Activated CD4-positive, alpha-beta T cell treated with anti-CD3 and anti-CD28 coated beads, Interleukin-10, Interleukin-2, amounts not matched to agents 100 ng/mL and 50 ng/mL, durations not matched to agents 16 hours and 8 hours (primary cell): ENCODE measurements at regions not wholly inside any gene's neighbourhood (a gene's known extent, or its start where the extent isn't known, plus 50 kb on each side); places are given as distances from the start of the nearest gene placed in this dataset.

Experiments
- DNase-seq: peaks from one replicate; pipeline ENCODE4 v3.0.0-alpha.2; 2020

GRCh38 chr10:27451054-27451453, 53.0 kb upstream of the RAB18 start:
- DNase-seq: no peak

- DNase-seq: no peak
These were observed 53.9 kb upstream of the RAB18 start for GRCh38 chr10:27450225-27450624.

- no peak for DNase-seq
These were observed 54.5 kb upstream of the RAB18 start for GRCh38 chr10:27449571-27449970.

GRCh38 chr10:27448921-27449320, 55.2 kb upstream of the RAB18 start:
- DNase-seq: no peak

GRCh38 chr10:27447540-27447939, 56.6 kb upstream of the RAB18 start:
- DNase-seq: no peak

GRCh38 chr10:27446091-27446918, 57.8 kb upstream of the RAB18 start:
- peak; percentile 13 for DNase-seq

GRCh38 chr10:27445070-27445469, 59.0 kb upstream of the RAB18 start:
- DNase-seq: no peak

GRCh38 chr10:27440478-27440877, 63.6 kb upstream of the RAB18 start:
- DNase-seq: no peak

- DNase-seq: no peak
These were observed 64.1 kb upstream of the RAB18 start for GRCh38 chr10:27440021-27440420.

- DNase-seq: no peak
These were observed 65.0 kb upstream of the RAB18 start for GRCh38 chr10:27439101-27439500.

GRCh38 chr10:27437775-27438174, 66.3 kb upstream of the RAB18 start:
- DNase-seq: no peak

GRCh38 chr10:27436710-27437109, 67.4 kb upstream of the RAB18 start:
- DNase-seq: no peak

- DNase-seq: no peak
These were observed 70.1 kb upstream of the RAB18 start for GRCh38 chr10:27433976-27434375.

- no peak for DNase-seq
These were observed 77.1 kb upstream of the RAB18 start for GRCh38 chr10:27426948-27427467.

- DNase-seq: no peak
These were observed 90.2 kb upstream of the RAB18 start for GRCh38 chr10:27413831-27414348.

GRCh38 chr10:27413387-27413786, 90.7 kb upstream of the RAB18 start:
- no peak for DNase-seq

GRCh38 chr10:27410153-27410552, 94.0 kb upstream of the RAB18 start:
- DNase-seq: no peak

GRCh38 chr10:27407271-27407670, 96.8 kb upstream of the RAB18 start:
- DNase-seq: no peak

- no peak for DNase-seq
These were observed 104.2 kb upstream of the RAB18 start for GRCh38 chr10:27399871-27400270.

- no peak for DNase-seq
These were observed 110.1 kb upstream of the RAB18 start for GRCh38 chr10:27393961-27394360.

GRCh38 chr10:27392606-27393005, 111.5 kb upstream of the RAB18 start:
- DNase-seq: no peak

- no peak for DNase-seq
These were observed 112.2 kb upstream of the RAB18 start for GRCh38 chr10:27391916-27392315.

GRCh38 chr10:27391325-27391724, 112.8 kb upstream of the RAB18 start:
- DNase-seq: no peak

GRCh38 chr10:27390681-27391080, 113.4 kb upstream of the RAB18 start:
- DNase-seq: no peak
